CD4-positive, alpha-beta T cell treated with Interferon gamma for 1 hour (primary cell): ENCODE measurements at regions not wholly inside any gene's neighbourhood (a gene's known extent, or its start where the extent isn't known, plus 50 kb on each side); places are given as distances from the start of the nearest gene placed in this dataset.
"Not testable (repeated sequence)": the region's sequence is repeated elsewhere in the genome, so short reads cannot be mapped to it uniquely, and the experiment has no call there.

ENCODE experiments used
- DNase-seq: peaks from one replicate; pipeline ENCODE4 v3.0.0-alpha.2; 2020

DNA sequence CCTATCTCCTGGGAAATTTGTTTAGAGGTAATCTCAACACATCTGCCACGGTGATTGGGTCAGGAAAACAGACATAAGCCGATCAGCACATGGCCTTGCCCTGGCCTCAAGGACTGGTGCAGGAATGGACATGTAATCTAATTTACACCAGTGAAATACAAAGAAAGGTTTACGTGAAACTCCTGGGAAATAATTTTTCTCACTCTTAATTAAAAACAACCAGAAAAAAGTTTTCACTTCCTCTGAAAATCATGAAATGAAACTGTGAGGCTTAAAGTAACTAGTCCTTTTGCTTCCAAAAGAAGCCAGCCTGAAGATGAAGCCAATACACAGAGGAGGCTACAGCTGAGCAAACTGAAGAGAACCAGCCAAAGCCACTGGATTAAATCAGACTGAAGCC, 154.1 kb upstream of the FAM241A start:
- DNase-seq, result no peak

DNA sequence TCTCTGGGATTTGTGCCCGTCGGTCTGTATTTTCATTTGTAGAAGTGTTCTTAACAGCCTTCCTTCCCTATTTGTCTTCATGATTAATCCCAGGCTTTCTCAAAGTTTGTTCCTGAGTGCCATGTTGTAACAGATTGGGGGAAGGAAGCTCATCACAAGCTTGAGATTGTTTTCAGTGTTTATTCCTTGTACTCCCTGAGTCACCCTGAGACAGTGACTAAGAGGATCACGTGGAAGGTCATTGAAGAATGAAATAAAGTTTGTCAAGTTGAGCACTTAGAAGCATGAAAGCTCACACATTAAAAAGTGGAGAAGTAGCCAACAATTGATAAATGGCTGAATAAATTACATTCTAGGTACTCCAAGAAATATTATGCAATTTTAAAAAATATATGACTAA, 153.5 kb upstream of the FAM241A start:
- DNase-seq, result no peak

DNA sequence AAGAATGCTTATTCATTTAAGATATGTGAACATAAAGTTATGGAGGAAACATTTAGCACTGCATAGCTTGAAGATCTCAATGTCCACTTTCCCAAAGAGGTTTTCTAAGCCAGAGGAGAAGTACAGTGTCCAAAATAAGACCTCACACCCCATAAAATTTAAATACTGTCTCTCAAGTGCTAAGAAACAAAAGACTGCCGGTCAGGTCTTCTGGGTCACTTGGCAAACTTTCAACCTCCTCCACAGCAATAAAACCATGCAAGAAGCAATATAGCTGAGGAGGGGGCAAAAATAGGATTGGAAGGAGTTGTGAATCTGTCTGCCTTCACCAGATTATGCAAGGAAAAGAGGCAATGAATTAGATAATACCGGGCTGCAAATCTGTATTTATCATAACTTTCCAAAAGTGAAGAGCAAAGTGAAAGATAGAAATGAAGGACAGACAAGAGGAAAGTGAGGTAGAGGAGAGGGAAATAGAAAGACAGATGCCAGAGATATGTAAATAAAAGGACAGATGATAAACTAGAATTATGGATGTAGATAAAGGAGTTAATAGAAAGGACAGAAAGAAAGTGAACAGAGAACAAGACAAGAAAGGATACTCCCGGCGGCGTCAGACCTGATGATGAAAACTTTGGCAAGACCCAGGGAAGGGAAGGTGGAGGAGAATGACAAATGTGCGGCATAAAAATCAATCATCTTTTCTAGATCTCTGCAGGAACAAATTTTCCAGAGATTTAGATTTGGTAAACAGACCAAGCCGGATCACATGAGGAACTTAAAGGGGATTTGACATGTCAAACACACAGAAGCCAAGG, 152.7 kb upstream of the FAM241A start:
- DNase-seq, result no peak

DNA sequence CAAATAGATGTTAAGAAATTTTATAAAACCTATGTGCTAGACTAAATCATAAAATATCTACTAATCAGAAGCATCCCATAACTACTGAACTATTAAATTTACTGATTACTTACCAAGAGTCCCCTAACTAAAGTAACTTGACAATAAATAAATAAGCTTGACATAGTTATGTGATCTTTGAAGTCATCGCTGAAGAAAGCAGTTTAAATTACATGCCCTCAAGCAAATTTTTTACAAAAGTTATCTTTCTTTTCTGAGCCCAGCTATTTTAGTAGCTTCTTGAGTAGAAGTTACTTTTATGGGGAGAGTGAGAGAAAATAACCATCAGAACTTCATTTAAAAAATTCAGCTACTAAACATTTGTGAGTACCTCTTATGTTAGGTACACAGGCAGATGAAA, 150.9 kb upstream of the FAM241A start:
- no peak for DNase-seq

DNA sequence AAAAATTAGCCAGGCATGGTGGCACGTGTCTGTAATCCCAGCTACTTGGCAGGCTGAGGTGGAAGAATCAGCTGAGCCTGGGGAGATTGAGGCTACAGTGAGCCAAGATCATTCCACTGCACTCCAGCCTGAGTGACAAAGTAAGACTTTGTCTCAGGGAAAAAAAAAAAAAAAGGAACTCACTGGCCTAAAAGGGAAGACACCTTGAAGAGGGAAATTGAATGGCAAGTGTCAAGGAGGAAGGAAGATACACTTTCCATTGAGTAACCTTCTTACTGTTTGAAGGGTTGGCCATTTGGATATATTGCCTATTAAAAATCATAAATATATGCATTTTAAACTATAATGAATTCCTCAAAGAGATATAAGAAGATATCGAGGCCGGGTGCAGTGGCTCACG, 147.5 kb upstream of the FAM241A start:
- no peak for DNase-seq

DNA sequence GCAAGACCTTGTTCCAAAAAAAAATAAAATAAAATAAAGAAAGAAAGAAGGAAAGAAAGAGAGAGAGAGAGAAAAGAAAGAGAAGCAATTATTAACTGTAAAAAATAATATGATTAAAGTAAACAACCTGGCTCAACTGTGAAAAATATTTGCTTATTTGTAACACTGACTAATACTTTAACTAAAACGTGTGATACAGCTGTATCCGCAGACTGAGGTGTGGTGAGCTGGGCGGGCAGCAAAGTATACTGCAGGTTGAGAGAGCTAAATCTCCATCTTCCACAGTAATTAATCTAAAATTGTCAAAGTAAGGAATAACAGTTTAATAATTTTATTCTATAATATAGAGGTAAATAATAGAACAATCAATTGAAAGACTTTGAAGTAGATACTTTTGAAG, 145.5 kb upstream of the FAM241A start:
- DNase-seq, result no peak

DNA sequence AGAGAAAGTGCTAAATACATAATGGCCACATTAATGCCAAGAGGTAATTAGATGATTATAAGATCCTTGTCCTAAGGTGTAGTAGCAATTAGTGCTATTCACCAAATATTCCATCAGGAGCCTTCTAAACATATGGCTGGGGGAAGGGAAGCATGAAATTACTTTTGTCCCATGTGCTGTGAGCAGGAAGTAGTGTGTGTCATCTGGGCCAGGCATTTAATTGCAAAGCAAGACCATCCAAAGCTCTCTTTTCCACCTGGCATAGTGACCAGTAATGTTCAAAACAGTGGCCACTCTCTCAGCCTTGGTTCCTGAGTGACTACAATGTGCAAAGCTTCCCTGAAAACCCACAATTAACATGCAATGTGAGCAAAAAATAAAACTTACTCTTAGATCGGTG, 144.2 kb upstream of the FAM241A start:
- DNase-seq, result no peak

DNA sequence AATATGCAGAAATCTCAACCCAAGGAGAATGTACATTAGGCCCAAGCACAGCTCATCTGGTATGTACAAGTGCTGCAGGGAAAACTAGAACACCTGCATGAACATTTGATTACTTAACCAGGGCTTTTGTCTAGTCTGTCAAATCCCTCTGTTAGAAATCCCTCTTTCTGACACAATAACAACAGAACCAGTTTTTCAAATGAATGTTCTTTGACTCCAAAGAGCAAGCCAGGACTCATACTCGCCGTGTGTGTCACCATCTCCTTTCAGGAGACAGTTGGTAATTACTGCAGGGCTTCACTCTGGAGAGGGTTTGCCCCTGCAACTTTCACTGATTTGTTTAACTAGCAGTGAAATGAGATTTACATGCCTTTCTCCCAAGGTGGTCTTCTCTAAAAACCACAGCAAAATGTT, 143.0 kb upstream of the FAM241A start:
- no peak for DNase-seq

DNA sequence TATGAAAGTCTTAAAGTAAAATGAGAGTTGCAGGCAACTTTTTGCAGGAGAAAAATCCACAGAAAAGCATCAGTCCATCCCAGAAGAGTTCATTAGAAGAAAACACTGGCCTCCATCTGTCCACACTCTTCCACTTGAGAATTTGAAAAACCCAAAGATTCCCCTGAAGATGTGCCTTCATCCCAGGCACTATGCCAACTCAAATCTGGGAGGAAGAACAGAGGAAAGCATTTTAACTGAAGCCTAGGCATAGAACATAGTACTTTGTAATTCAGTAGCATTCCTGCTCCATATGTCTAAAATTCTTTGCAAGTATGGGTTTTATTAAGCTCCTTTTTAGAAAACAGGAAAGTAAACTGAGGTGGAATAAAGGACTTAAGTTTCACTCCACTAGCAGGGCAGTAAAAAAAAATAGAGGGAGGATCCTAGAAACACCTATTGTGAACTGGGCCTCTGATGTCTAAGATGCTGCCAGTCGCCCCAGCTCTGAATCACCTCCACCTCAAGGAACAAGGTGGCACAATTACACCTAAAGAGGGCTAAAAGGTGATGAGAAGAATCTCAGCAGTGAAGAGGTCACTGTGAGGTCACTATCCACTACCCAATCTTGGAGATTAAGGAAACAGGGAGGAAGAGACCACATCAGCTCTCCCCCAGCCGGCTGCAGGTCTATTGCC, 141.9 kb upstream of the FAM241A start:
- DNase-seq, result no peak

DNA sequence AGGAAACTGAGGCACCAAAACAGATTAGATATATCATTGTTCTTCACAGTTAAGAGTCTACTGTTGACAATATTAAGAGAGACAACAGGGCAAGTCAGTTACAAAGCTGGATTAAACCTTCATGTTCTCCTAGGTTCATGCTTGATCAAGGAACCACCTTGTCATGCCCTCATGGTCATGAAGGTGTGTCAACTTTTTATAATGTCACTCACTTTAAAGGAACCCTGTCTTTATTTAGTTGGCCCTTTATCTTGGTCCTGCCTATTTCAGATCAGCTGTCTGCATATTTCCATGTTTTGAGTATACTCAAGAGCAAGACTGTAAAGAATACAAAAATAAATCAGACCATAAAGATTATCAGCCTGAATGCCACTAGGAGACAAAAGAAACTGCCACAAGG, 140.2 kb upstream of the FAM241A start:
- no peak for DNase-seq

DNA sequence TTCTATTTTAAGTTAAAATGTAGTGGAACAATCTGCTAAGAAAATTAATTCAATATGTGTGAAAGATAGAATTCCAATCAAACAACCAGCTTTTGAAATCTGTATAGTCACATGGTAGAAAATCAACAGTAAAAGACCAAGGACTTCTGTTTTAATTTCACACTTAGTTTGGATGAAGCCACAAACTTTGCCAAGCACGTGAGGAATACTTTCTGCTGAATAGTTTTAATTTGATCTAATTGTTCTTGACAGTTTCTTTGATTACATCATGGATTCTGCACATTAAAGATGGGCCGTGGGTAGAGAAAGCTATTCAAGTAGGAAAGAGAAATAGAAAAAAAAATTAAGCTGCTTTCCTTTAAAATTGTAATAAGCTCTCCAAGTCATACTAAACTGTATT, 137.9 kb upstream of the FAM241A start:
- DNase-seq, result no peak

DNA sequence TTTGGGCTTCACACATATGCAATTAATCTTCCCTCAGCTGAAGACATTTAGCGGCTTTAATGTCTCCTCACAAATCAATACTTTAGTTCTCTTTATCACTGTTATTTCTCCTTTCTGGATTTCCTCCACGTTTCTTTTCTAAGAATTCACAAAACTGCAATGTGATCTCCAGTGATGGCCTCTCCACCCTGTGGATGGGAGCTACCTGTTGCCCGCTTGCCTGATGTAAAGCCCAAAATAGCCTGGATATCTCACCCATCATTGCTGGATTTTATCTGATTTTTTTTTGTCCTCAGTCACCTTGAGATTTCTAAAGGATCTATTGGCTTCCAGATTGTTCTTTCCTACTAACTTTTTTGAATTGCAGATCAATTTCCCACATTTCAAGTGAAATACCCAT, 129.3 kb upstream of the FAM241A start:
- no peak for DNase-seq

DNA sequence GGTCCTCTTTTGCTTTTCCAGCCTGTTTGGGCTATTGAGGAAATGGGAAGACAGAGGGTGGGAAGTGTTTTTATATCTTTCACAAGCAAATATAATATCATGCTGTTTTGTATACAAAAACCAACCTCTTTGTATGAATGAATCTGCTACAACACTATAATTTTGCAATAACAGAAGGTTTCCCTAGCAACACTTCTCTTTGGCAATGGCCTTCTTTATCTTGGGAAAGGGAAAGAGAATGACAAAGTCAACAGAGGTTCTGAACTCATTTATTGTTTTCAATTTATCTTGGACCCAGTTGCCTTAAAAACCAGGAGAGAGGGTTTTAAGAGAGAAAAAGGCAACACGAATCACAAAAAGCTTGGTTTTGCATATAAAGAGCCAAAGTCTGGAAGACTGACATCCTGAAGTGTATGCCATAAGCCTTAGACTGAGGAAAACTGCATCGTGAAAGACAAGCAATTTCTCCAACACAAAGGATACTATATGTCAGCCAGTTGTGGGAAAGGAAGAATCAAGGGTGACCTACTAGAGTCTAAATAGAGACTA, 121.8 kb upstream of the FAM241A start:
- DNase-seq, result no peak

DNA sequence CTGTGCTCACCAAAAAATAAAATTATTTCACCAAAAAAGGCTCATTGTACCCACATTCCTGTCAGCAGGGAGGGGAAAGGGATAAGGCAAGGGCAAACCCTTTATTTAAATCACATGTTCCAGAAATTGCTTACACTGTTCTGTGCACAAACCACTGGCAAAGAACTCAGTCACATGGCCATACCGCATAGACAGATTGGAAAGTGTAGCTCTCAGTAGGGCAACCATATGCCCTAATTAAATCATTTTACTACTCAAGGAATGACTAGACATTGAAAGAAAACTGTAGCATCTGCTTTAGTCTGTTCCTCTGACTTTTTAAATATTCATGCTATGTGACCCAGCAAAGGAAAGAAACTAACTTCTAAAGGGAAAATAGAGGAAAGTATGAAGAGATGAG, 119.2 kb upstream of the FAM241A start:
- no peak for DNase-seq

DNA sequence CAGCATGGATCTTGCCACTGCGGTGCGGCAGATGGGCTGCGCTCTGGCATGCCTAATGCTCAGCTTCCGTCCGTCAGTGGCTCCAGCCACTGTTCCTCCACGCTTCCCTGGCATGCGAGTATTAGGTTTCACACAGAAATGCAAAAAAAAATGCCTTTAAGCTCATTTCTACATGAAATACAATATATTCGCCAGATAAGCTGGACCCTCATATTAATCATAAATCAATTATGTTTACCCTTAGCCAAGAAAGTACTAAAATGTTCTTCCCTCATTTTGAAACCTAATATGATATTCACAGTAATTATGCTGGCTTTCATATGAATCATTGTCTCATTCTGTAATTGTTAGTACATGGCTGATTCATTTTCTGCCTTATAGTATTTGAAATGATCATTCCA, 115.5 kb upstream of the FAM241A start:
- no peak for DNase-seq

DNA sequence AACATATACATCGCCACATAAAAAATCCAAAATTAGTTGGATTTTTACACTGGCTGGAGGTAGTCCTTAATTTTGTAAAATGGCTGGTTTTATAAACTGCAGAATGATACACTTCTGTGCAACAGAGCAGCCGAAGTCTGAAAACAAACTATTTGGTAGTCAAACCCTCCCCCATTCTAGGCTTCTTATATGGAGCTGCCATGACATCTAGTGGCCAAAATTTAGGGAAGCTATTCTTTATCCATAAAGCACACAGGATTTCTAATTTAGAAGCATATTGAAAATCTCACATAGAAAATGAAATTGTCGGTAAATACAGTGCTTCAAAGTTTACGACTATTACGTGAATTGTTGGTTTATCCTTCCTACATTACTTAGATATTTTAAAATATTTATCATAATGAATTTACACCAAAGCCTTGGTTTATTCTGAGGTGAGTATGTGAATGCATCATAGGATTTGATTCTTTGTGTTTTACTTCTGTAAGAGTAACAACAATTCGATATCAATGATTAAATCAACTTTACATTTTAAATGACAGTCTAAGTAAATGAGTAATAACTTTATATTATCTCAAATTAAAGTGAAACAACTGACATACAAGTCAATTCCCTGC, 113.4 kb upstream of the FAM241A start:
- DNase-seq, result no peak

DNA sequence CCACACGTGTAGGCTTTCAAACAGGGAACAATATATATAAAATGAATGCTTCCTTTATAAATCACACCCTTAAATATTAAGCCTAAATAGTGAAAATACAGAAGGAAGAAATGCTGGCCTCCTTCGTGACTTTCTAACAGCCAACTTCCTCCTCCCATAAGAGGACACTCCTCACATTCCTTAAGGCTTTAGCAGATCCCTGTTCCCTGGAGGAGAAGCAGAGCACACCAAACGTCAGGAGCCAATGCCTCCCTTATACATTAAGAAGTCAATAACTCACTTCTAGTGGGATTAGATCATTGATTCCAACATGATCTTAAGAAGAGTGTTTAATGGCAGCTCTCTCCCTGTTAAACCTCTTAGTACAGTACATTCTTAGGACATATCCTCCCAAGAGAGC, 108.4 kb upstream of the FAM241A start:
- no peak for DNase-seq

DNA sequence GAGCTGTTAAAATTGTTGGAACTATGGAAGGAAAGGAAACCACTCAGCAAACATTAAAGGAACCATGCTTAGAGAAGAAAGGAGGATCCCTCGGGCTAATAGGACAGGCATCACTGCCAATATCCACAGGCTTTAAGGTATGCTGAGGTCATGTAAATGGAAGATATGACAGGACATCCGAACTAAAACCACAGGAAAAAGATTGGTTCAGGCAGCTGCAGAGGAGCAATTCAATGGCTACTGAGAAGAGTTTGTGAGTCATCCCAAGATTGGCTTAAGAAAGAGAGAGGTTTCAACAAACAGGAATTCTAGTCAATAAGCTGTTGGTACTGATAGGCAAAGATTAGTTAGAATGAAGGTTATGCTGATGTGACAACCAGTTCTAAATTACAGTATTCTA, 106.4 kb upstream of the FAM241A start:
- DNase-seq, result no peak

DNA sequence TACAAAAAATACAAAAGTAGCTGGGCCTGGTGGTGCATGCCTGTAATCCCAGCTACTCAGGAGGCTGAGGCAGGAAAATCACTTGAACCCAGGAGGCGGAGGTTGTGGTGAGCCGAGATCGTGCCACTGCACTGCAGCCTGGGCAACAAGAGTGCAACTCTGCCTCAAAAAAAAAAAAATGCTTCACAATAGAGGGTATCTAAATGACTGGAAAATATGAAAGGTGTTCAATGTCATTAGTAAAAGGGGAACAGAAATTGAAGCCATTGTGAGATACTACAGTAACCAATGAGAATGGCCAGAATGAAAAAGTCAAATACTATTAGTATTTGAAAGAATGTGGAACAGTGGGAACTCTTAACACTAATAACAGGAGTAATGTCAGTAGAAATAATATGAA, 96.1 kb upstream of the FAM241A start:
- not testable (repeated sequence) for DNase-seq

DNA sequence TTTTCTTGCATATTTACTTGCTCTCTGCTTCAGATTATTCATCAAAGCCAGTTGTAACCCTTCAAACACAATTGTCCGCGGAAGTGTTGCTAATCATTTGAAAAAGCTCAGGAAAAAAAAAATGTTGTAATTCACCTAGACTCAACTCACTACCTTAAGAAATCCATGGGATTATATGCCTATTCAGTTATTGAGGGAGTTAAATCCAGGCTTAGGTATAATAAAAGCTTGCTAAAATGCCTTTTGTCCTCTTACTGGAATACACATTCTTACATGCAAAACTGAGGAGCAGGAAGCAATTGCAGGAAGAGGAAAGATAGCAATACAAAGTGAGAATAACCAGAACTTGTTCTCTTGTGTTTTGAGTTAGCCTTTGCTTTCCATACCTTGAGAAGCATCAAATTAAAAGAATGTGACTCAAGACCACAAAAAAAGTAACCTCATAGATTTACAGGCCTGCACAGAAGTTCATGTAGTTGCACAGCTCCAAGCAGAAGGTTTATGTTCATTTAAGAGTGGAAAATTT, 91.4 kb upstream of the FAM241A start:
- DNase-seq, result no peak

DNA sequence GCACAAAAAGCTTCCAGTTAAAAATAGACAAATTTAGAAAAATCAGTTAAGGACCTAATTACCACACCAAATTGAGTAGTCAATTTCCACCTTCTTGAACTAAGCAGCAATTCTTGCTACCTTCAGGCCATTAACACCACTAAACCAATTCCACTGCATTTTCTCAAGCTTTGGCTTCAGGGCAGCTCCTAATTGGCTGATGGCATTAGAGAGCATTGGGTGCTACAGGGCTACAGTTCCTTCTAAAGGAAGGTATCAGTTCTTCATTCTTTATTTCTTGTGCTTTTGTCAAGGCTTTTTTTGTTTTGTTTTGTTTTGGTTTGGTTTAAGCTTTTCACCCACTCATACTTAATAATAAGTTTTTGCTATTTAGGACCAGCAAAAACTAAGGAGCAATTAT, 90.2 kb upstream of the FAM241A start:
- DNase-seq, result no peak

DNA sequence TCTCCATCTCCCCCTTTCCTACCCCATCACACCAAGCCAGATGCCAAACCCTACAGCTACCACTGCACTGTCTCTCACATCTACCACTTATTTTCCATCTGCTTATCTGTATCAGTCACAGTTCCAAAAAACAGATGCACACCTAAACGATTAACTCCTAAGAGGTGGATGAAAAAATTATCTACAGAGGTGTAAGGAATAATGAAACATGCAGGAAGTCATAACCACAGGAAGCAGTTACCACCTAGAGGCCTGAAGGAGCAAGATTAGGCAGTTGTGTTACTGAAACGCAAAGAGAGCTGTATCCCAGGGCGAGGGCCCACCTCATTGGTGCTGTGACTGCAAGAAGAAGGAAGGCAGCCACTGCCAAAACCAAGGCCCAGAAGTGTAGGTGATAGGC, 87.8 kb upstream of the FAM241A start:
- no peak for DNase-seq

DNA sequence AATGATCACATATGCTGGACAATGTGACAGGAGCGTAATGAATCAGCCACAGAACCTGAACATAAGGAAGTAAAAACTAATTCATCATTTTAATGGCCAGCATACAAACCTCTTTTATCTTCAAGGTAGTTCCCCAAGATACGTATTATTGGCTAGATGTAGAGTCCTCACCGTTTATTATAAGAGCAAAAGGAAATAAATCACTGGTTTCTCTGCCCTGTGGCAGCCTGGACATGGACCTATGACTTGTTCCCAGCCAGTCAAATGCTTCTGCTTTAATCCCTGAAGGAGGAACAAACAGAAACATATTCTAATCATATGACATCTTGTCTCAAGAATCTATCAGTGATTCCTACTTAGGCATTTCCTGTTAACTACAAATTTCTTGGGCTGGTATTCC, 86.8 kb upstream of the FAM241A start:
- no peak for DNase-seq

DNA sequence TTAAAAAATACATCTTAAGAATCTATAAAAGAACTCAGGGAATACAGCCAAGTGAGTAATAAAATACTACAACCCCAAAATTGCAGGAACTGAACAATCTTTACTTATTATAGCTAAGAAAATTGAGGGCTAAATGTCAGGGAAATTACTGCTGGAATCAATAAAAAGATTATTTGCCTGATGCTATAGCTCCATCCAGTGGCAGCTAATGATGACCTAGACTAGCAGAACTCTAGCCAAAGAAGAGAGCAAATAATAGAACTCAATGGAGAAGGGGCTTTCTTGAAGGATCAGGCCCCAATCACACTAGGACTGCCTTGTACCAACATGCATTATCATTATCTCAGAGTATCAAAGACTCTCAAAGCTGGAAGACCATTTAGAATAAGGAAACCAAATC, 85.0 kb upstream of the FAM241A start:
- no peak for DNase-seq
